GM18498 (cell line): ENCODE measurements at regions not wholly inside any gene's neighbourhood (a gene's known extent, or its start where the extent isn't known, plus 50 kb on each side); places are given as distances from the start of the nearest gene placed in this dataset.

Experiments used
- ATAC-seq: cut with Tn5 transposase; IDR thresholded peaks from one replicate; pipeline ENCODE4 v1.9.1; 2021; ENCODE audit warnings: mild to moderate bottlenecking, moderate library complexity; ENCODE audit not compliant: unreplicated experiment

GRCh38 chr10:130425169-130425568, 289.0 kb downstream of the GLRX3 start:
- ATAC-seq, result no peak

- ATAC-seq, result no peak
Measured at GRCh38 chr10:130425881-130426435, 289.8 kb downstream of the GLRX3 start.

- ATAC-seq, result no peak
Measured at GRCh38 chr10:130427216-130427722, 291.1 kb downstream of the GLRX3 start.

- ATAC-seq, result no peak
Measured at GRCh38 chr10:130428936-130429335, 292.7 kb downstream of the GLRX3 start.

- no peak for ATAC-seq
Measured at GRCh38 chr10:130429809-130430208, 293.6 kb downstream of the GLRX3 start.

GRCh38 chr10:130430291-130430690, 294.1 kb downstream of the GLRX3 start:
- ATAC-seq, result no peak

GRCh38 chr10:130430852-130431704, 294.9 kb downstream of the GLRX3 start:
- no peak for ATAC-seq

GRCh38 chr10:130432271-130432670, 296.1 kb downstream of the GLRX3 start:
- ATAC-seq, result no peak

GRCh38 chr10:130432850-130433249, 296.7 kb downstream of the GLRX3 start:
- ATAC-seq, result no peak

- no peak for ATAC-seq
Measured at GRCh38 chr10:130434446-130435385, 298.5 kb downstream of the GLRX3 start.

- ATAC-seq, result no peak
Measured at GRCh38 chr10:130435961-130436360, 299.8 kb downstream of the GLRX3 start.

- ATAC-seq, result no peak
Measured at GRCh38 chr10:130438861-130439260, 302.7 kb downstream of the GLRX3 start.

- ATAC-seq, result no peak
Measured at GRCh38 chr10:130439766-130440165, 303.6 kb downstream of the GLRX3 start.

GRCh38 chr10:130440494-130440893, 304.3 kb downstream of the GLRX3 start:
- ATAC-seq, result no peak

- ATAC-seq, result no peak
Measured at GRCh38 chr10:130440971-130441370, 304.8 kb downstream of the GLRX3 start.

GRCh38 chr10:130443066-130443465, 306.9 kb downstream of the GLRX3 start:
- no peak for ATAC-seq

- no peak for ATAC-seq
Measured at GRCh38 chr10:130453036-130453720, 317.0 kb downstream of the GLRX3 start.

GRCh38 chr10:130453721-130454542, 317.7 kb downstream of the GLRX3 start:
- no peak for ATAC-seq

GRCh38 chr10:130454543-130455000, 318.4 kb downstream of the GLRX3 start:
- ATAC-seq, result no peak
